ENCODE measurements at regions not wholly inside any gene's neighbourhood (a gene's known extent, or its start where the extent isn't known, plus 50 kb on each side); places are given as distances from the start of the nearest gene placed in this dataset.

GRCh38 chr10:29926693-29927048 is 132.7 kb downstream of the JCAD start:
- DNase-seq (no peak), ATAC-seq (no peak)
- POLR2A ChIA-PET: no interaction called here
- no peak overlapping the region for H3K4me3 ChIP-seq (ENCODE audit: low read length)
- H3K27ac ChIP-seq (ENCODE audit: low read depth, low read length): no peak overlapping the region
- peaks cover 4 to 32% (median 6%) of the 10 kb centered on the region in 5 donors for H3K27me3 Mint-ChIP-seq
- intact Hi-C loops (cut with micrococcal nuclease): no loop called here
- H3K27me3 ChIP-seq (ENCODE audit: control insufficient read depth in 2 of 2, insufficient read depth in 2 of 2, low read length in 2 of 2): no peaks in the 10 kb centered on the region
- CTCF ChIA-PET: no interaction called here
- H3K27ac Mint-ChIP-seq: no peak overlapping the region
- H3K36me3 Mint-ChIP-seq: peaks cover 0 to 18% (median 7%) of the 10 kb centered on the region in 5 donors
- H3K4me1 ChIP-seq (ENCODE audit: control insufficient read depth in 2 of 2, insufficient read depth in 2 of 2, low read length in 2 of 2): no peaks in the 10 kb centered on the region
- peaks cover 6 to 42% (median 14%) of the 10 kb centered on the region in 11 donors for H3K9me3 Mint-ChIP-seq
- peaks cover 0 to 9% (median 0%) of the 10 kb centered on the region in 7 donors for H3K4me1 Mint-ChIP-seq
- H3K36me3 ChIP-seq (ENCODE audit: control insufficient read depth in 2 of 3, insufficient read depth in 3 of 3, low read length in 3 of 3): no peaks in the 10 kb centered on the region
- no peak overlapping the region for H3K4me3 Mint-ChIP-seq
- no peaks in the 10 kb centered on the region for H3K9me3 ChIP-seq (ENCODE audit: control insufficient read depth in 2 of 3, low read length in 3 of 3)

GRCh38 chr10:29925771-29926692 is 133.4 kb downstream of the JCAD start:
- Mint-ChIP-seq H3K4me3 (no peak overlapping the region), H3K4me1 (peaks cover 0 to 9% (median 0%) of the 10 kb centered on the region in 7 donors), H3K36me3 (peaks cover 0 to 18% (median 7%) of the 10 kb centered on the region in 5 donors), H3K9me3 (peaks cover 6 to 40% (median 12%) of the 10 kb centered on the region in 11 donors), H3K27me3 (peaks cover 4 to 29% (median 8%) of the 10 kb centered on the region in 5 donors), H3K27ac (no peak overlapping the region)
- CTCF ChIA-PET: no interaction called here
- DNase-seq: no peak
- H3K4me3 ChIP-seq (ENCODE audit: low read length): no peak overlapping the region
- no peak for ATAC-seq
- POLR2A ChIA-PET: no interaction called here
- H3K27ac ChIP-seq (ENCODE audit: low read depth, low read length): no peak overlapping the region
- H3K27me3 ChIP-seq (ENCODE audit: control insufficient read depth in 2 of 2, insufficient read depth in 2 of 2, low read length in 2 of 2): no peaks in the 10 kb centered on the region
- H3K36me3 ChIP-seq (ENCODE audit: control insufficient read depth in 2 of 3, insufficient read depth in 3 of 3, low read length in 3 of 3): no peaks in the 10 kb centered on the region
- no peaks in the 10 kb centered on the region for H3K9me3 ChIP-seq (ENCODE audit: control insufficient read depth in 2 of 3, low read length in 3 of 3)
- intact Hi-C loops (cut with micrococcal nuclease): no loop called here
- H3K4me1 ChIP-seq (ENCODE audit: control insufficient read depth in 2 of 2, insufficient read depth in 2 of 2, low read length in 2 of 2): no peaks in the 10 kb centered on the region

- Mint-ChIP-seq H3K27me3 (peaks cover 10 to 38% (median 18%) of the 10 kb centered on the region in 5 donors), H3K36me3 (peaks cover 0 to 15% (median 7%) of the 10 kb centered on the region in 5 donors), H3K27ac (no peak overlapping the region), H3K4me3 (no peak overlapping the region), H3K4me1 (peaks cover 0 to 9% (median 0%) of the 10 kb centered on the region in 7 donors), H3K9me3 (peaks cover 6 to 33% (median 12%) of the 10 kb centered on the region in 11 donors)
- no peaks in the 10 kb centered on the region for H3K27me3 ChIP-seq (ENCODE audit: control insufficient read depth in 2 of 2, insufficient read depth in 2 of 2, low read length in 2 of 2)
- H3K9me3 ChIP-seq (ENCODE audit: control insufficient read depth in 2 of 3, low read length in 3 of 3): no peaks in the 10 kb centered on the region
- H3K4me1 ChIP-seq (ENCODE audit: control insufficient read depth in 2 of 2, insufficient read depth in 2 of 2, low read length in 2 of 2): no peaks in the 10 kb centered on the region
- ChIA-PET CTCF (no interaction called here), POLR2A (no interaction called here)
- H3K27ac ChIP-seq (ENCODE audit: low read depth, low read length): no peak overlapping the region
- ATAC-seq (no peak), DNase-seq (no peak)
- no peak overlapping the region for H3K4me3 ChIP-seq (ENCODE audit: low read length)
- no peaks in the 10 kb centered on the region for H3K36me3 ChIP-seq (ENCODE audit: control insufficient read depth in 2 of 3, insufficient read depth in 3 of 3, low read length in 3 of 3)
- intact Hi-C loops (cut with micrococcal nuclease): no loop called here
Observed at GRCh38 chr10:29924436-29924835, 134.9 kb downstream of the JCAD start.

- no peaks in the 10 kb centered on the region for H3K4me1 ChIP-seq (ENCODE audit: control insufficient read depth in 2 of 2, insufficient read depth in 2 of 2, low read length in 2 of 2)
- Mint-ChIP-seq H3K27ac (no peak overlapping the region), H3K4me1 (peaks cover 0 to 11% (median 0%) of the 10 kb centered on the region in 7 donors), H3K27me3 (peaks cover 10 to 44% (median 18%) of the 10 kb centered on the region in 5 donors), H3K4me3 (no peak overlapping the region), H3K9me3 (peaks cover 6 to 33% (median 10%) of the 10 kb centered on the region in 11 donors), H3K36me3 (peaks cover 0 to 15% (median 4%) of the 10 kb centered on the region in 5 donors)
- ChIA-PET CTCF (no interaction called here), POLR2A (no interaction called here)
- no peaks in the 10 kb centered on the region for H3K9me3 ChIP-seq (ENCODE audit: control insufficient read depth in 2 of 3, low read length in 3 of 3)
- no peak overlapping the region for H3K27ac ChIP-seq (ENCODE audit: low read depth, low read length)
- intact Hi-C loops (cut with micrococcal nuclease): no loop called here
- DNase-seq (no peak), ATAC-seq (no peak)
- no peaks in the 10 kb centered on the region for H3K36me3 ChIP-seq (ENCODE audit: control insufficient read depth in 2 of 3, insufficient read depth in 3 of 3, low read length in 3 of 3)
- no peaks in the 10 kb centered on the region for H3K27me3 ChIP-seq (ENCODE audit: control insufficient read depth in 2 of 2, insufficient read depth in 2 of 2, low read length in 2 of 2)
- no peak overlapping the region for H3K4me3 ChIP-seq (ENCODE audit: low read length)
Observed at GRCh38 chr10:29923416-29923965, 135.9 kb downstream of the JCAD start.

- no peaks in the 10 kb centered on the region for H3K27me3 ChIP-seq (ENCODE audit: control insufficient read depth in 2 of 2, insufficient read depth in 2 of 2, low read length in 2 of 2)
- POLR2A ChIA-PET: no interaction called here
- H3K9me3 ChIP-seq (ENCODE audit: control insufficient read depth in 2 of 3, low read length in 3 of 3): no peaks in the 10 kb centered on the region
- peaks cover 0 to 11% (median 0%) of the 10 kb centered on the region in 7 donors for H3K4me1 Mint-ChIP-seq
- H3K27ac Mint-ChIP-seq: no peak overlapping the region
- no peak for ATAC-seq
- no peak for DNase-seq
- H3K36me3 ChIP-seq (ENCODE audit: control insufficient read depth in 2 of 3, insufficient read depth in 3 of 3, low read length in 3 of 3): no peaks in the 10 kb centered on the region
- no peaks in the 10 kb centered on the region for H3K4me1 ChIP-seq (ENCODE audit: control insufficient read depth in 2 of 2, insufficient read depth in 2 of 2, low read length in 2 of 2)
- intact Hi-C loops (cut with micrococcal nuclease): no loop called here
- no peak overlapping the region for H3K4me3 Mint-ChIP-seq
- CTCF ChIA-PET: interaction anchor here (0.6 kb wide), 1 partner anchor 81 kb away, joined by 6 read pairs; no protein-coding TSS in a partner anchor
- peaks cover 0 to 15% (median 4%) of the 10 kb centered on the region in 5 donors for H3K36me3 Mint-ChIP-seq
- H3K9me3 Mint-ChIP-seq: peaks cover 6 to 33% (median 10%) of the 10 kb centered on the region in 11 donors
- no peak overlapping the region for H3K4me3 ChIP-seq (ENCODE audit: low read length)
- H3K27me3 Mint-ChIP-seq: peaks cover 10 to 44% (median 18%) of the 10 kb centered on the region in 5 donors
- no peak overlapping the region for H3K27ac ChIP-seq (ENCODE audit: low read depth, low read length)
Observed at GRCh38 chr10:29922892-29923291, 136.5 kb downstream of the JCAD start.

GRCh38 chr10:29922226-29922625 is 137.2 kb downstream of the JCAD start:
- H3K4me1 ChIP-seq (ENCODE audit: control insufficient read depth in 2 of 2, insufficient read depth in 2 of 2, low read length in 2 of 2): no peaks in the 10 kb centered on the region

More at GRCh38 chr10:29922226-29922625, 137.2 kb downstream of the JCAD start:
- Histone ChIP-seq H3K36me3 (ENCODE audit: control insufficient read depth in 2 of 3, insufficient read depth in 3 of 3, low read length in 3 of 3) (no peaks in the 10 kb centered on the region), H3K4me3 (ENCODE audit: low read length) (no peak overlapping the region), H3K27ac (ENCODE audit: low read depth, low read length) (no peak overlapping the region), H3K9me3 (ENCODE audit: control insufficient read depth in 2 of 3, low read length in 3 of 3) (no peaks in the 10 kb centered on the region), H3K27me3 (ENCODE audit: control insufficient read depth in 2 of 2, insufficient read depth in 2 of 2, low read length in 2 of 2) (no peaks in the 10 kb centered on the region)
- ChIA-PET CTCF (no interaction called here), POLR2A (no interaction called here)
- H3K9me3 Mint-ChIP-seq: peaks cover 5 to 27% (median 9%) of the 10 kb centered on the region in 11 donors
- no peak for DNase-seq
- no peak overlapping the region for H3K27ac Mint-ChIP-seq
- intact Hi-C loops (cut with micrococcal nuclease): no loop called here
- no peak for ATAC-seq
- H3K27me3 Mint-ChIP-seq: peaks cover 10 to 44% (median 18%) of the 10 kb centered on the region in 5 donors
- peaks cover 0 to 12% (median 4%) of the 10 kb centered on the region in 5 donors for H3K36me3 Mint-ChIP-seq
- peaks cover 0 to 11% (median 0%) of the 10 kb centered on the region in 7 donors for H3K4me1 Mint-ChIP-seq
- H3K4me3 Mint-ChIP-seq: no peak overlapping the region
